ENCODE measurements at regions not wholly inside any gene's neighbourhood (a gene's known extent, or its start where the extent isn't known, plus 50 kb on each side); places are given as distances from the start of the nearest gene placed in this dataset.
"Not testable (repeated sequence)": the region's sequence is repeated elsewhere in the genome, so short reads cannot be mapped to it uniquely, and the experiment has no call there.

DNA sequence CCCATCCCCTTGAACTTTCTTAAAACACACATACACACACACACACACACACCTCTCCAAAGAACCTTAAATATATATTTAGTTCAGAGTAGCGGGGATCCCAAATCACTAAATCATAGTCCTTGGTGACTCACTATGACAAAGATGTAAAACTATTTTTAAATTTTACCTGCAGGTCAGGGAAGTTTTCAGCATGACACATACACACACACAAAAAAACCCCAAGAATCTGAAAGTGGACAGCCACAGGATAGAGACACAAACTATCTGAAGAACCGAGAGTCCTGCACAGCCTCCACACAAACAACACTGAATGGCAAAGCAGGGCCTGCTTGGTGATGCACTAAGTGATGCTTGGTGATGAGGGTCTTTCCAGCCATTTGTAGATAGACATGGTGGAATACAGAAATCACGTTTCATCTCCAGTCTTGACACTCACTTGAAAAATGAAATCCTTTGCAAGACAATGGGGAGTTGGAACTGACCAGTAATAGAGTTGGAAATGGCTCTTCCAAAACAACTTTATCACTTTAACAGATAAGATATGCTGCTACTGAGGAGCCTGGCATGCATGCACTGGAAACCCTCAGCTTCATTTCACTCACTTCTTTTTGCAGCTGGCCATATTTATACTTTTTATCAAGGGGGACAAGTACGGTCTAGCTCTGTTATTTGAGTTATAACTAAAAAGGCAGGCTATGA, 307.3 kb downstream of the RAPGEF2 start:
- Histone ChIP-seq H3K27me3 (ENCODE audit: insufficient read depth, low read length) (no peaks in the 10 kb centered on the region), H3K4me3 (ENCODE audit: low read depth, low read length) (no peak overlapping the region), H3K36me3 (ENCODE audit: insufficient read depth, low read length) (no peaks in the 10 kb centered on the region), H3K4me1 (ENCODE audit: control insufficient read depth, insufficient read depth, low read length, unreplicated experiment) (peaks cover 7% of the 10 kb centered on the region), H2AFZ (ENCODE audit: low read length, unreplicated experiment) (no peak overlapping the region), H3K27ac (ENCODE audit: low read depth, low read length) (no peak overlapping the region), H3K79me2 (ENCODE audit: control insufficient read depth, insufficient read depth, low read length, unreplicated experiment) (no peaks in the 10 kb centered on the region)

DNA sequence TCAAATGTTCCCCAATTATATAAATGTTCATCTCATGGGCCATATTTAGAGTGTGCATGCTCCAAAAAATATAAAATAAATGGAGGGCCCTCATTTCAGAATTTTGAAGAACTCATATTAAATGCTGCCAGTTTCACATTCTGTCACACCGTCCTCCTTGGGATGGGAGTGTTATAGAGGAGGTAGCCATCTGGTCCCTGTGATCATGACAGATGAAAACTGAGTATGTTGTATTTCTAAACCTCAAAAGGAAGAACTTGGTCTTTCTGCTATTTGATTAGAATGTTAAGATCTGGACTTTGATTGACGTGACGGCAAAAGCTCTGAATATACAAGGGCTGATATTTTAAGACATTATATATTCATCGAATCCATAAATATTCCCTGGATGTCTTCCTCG, 308.0 kb downstream of the RAPGEF2 start:
- Histone ChIP-seq H3K27ac (ENCODE audit: low read depth, low read length) (no peak overlapping the region), H3K4me3 (ENCODE audit: low read depth, low read length) (no peak overlapping the region), H3K27me3 (ENCODE audit: insufficient read depth, low read length) (no peaks in the 10 kb centered on the region), H3K4me1 (ENCODE audit: control insufficient read depth, insufficient read depth, low read length, unreplicated experiment) (peaks cover 7% of the 10 kb centered on the region), H3K79me2 (ENCODE audit: control insufficient read depth, insufficient read depth, low read length, unreplicated experiment) (no peaks in the 10 kb centered on the region), H3K36me3 (ENCODE audit: insufficient read depth, low read length) (no peaks in the 10 kb centered on the region), H2AFZ (ENCODE audit: low read length, unreplicated experiment) (no peak overlapping the region)

DNA sequence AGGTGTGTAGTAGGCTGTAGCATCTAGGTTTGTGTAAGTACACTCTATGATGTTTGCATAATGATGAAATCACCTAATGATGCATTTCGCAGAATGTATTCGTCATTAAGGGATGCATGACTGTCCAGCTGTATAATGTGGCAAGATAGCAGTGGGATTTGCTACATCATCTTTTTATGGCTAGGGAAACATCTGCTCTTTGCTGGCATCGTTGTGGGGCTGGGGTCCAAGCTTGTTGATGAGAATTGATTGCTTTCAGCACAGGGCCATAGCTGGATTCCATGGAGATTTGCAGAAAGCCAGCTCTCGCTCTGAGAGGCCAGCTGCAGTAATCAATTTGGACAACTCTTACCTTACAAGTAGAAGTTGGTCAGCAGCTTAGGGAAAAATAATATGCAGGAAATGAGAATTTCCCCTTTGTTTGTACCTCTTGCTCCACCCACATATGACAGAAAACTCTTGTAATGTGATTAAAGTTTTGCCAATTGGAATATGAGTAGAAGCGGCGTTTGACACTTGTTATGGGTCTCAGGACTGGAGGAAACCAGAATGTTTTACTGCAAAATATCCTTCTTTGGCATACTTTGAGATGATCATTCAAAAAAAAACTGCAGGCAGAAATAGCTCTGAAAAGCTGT, 310.5 kb downstream of the RAPGEF2 start:
- Histone ChIP-seq H2AFZ (ENCODE audit: low read length, unreplicated experiment) (no peak overlapping the region), H3K4me3 (ENCODE audit: low read depth, low read length) (no peak overlapping the region), H3K79me2 (ENCODE audit: control insufficient read depth, insufficient read depth, low read length, unreplicated experiment) (no peaks in the 10 kb centered on the region), H3K27ac (ENCODE audit: low read depth, low read length) (no peak overlapping the region), H3K27me3 (ENCODE audit: insufficient read depth, low read length) (no peaks in the 10 kb centered on the region), H3K4me1 (ENCODE audit: control insufficient read depth, insufficient read depth, low read length, unreplicated experiment) (peaks cover 19% of the 10 kb centered on the region), H3K36me3 (ENCODE audit: insufficient read depth, low read length) (no peaks in the 10 kb centered on the region)

DNA sequence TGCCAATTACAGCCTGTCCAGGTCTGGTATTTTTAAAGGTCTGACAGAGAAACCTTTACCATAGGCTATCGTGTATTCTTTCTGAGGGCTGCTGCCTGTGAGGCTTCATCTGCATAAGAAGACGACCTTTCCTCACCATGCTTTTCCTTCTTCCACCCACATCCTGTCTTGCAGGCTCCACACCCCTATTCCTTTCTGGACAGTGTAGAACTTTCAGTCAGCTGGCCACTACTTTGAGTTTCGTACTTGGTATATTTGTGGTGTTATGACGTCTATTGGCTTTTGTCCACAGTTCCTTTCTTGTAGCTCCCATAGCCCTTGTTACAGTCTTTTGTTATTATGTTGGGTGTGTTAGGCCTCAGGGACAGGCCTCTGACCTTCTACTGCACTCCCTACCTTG, 311.4 kb downstream of the RAPGEF2 start:
- Histone ChIP-seq H3K4me1 (ENCODE audit: control insufficient read depth, insufficient read depth, low read length, unreplicated experiment) (peaks cover 22% of the 10 kb centered on the region), H3K4me3 (ENCODE audit: low read depth, low read length) (no peak overlapping the region), H3K27me3 (ENCODE audit: insufficient read depth, low read length) (no peaks in the 10 kb centered on the region), H3K79me2 (ENCODE audit: control insufficient read depth, insufficient read depth, low read length, unreplicated experiment) (no peaks in the 10 kb centered on the region), H2AFZ (ENCODE audit: low read length, unreplicated experiment) (no peak overlapping the region), H3K27ac (ENCODE audit: low read depth, low read length) (no peak overlapping the region), H3K36me3 (ENCODE audit: insufficient read depth, low read length) (no peaks in the 10 kb centered on the region)

DNA sequence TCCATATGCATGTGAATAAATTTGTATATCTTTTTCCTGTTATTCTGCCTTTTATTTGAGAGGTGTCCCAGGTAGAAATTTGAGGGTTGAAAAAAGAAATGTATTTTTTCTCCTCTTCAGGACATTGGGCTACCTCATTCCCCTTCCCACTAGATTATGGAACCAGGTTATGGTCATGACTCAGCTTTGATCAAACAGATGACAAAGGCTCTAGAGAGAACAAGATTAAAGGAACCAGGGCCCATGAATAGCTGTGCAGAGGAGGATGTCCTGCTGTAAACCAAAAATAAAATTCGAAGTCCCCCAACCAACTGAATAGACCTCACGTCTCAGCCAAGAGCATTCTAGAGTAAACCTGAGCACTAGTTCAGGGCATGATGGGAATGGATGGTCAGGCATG, 313.2 kb downstream of the RAPGEF2 start:
- peaks cover 15% of the 10 kb centered on the region for H3K4me1 ChIP-seq (ENCODE audit: control insufficient read depth, insufficient read depth, low read length, unreplicated experiment)
- no peak overlapping the region for H3K27ac ChIP-seq (ENCODE audit: low read depth, low read length)
- H3K79me2 ChIP-seq (ENCODE audit: control insufficient read depth, insufficient read depth, low read length, unreplicated experiment): no peaks in the 10 kb centered on the region
- no peak overlapping the region for H3K4me3 ChIP-seq (ENCODE audit: low read depth, low read length)
- no peaks in the 10 kb centered on the region for H3K27me3 ChIP-seq (ENCODE audit: insufficient read depth, low read length)
- H2AFZ ChIP-seq (ENCODE audit: low read length, unreplicated experiment): no peak overlapping the region
- no peaks in the 10 kb centered on the region for H3K36me3 ChIP-seq (ENCODE audit: insufficient read depth, low read length)

DNA sequence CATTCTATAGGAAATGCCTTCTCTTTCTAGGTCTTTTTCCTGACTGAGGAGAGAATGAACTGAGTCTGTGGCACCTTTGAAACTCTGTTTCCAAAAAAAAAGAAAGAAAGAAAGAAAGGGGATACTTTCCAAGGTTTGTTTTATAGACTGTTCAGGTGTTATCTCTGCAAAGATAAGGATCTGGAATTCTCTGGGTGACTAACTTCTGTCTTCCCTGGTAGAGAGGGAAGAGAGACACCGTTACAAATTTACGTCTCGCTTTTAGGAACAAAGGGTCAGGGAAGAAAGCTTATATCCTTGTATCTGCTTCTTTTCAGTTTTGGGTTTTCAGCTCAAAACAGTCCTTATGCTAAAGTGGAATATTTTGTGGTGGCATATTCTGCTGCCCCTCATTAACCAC, 314.1 kb downstream of the RAPGEF2 start:
- no peak overlapping the region for H3K27ac ChIP-seq (ENCODE audit: low read depth, low read length)
- H2AFZ ChIP-seq (ENCODE audit: low read length, unreplicated experiment): no peak overlapping the region
- H3K4me3 ChIP-seq (ENCODE audit: low read depth, low read length): no peak overlapping the region
- no peaks in the 10 kb centered on the region for H3K36me3 ChIP-seq (ENCODE audit: insufficient read depth, low read length)
- no peaks in the 10 kb centered on the region for H3K79me2 ChIP-seq (ENCODE audit: control insufficient read depth, insufficient read depth, low read length, unreplicated experiment)
- H3K4me1 ChIP-seq (ENCODE audit: control insufficient read depth, insufficient read depth, low read length, unreplicated experiment): peaks cover 15% of the 10 kb centered on the region
- H3K27me3 ChIP-seq (ENCODE audit: insufficient read depth, low read length): no peaks in the 10 kb centered on the region

DNA sequence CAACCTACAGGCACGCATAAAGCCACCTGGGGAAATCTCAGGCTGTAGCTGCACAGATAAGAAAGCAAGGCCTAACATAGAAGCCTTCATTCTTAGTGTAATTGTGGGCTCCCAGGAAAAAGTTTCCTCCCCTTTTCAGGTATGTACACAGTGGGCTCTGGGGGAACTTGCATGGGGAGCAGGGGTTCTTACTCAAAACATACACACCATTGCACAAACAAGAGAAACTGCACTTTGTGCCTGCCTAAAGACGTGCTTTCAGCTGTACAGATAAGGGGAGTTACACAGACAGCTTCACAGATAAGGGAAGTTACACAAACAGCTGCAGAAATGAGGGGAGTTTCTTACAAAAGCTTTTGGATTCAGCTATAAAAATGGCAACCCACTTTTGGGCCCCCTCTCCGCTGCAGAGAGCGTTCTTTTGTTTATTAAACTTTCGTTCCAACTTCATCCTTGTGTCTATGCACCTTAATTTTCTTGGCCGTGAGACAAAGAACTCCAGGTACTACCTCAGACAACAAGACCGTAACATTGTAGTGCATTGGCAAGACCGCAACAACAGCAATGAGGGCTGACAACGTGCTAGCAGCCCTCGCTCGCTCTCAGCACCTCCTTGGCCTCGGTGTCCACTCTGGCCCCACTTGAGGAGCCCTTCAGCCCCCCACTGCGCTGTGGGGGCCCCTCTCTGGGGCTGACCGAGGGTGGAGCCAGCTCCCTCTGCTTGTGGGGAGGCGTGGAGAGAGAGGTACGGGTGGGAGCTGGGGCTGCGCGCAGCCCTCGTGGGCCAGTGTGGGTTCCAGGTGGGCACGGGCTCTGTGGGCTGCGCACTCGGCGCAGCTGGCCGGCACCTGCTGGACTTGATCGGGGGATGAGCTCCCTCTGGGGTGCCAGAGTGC, 317.5 kb downstream of the RAPGEF2 start:
- H3K36me3 ChIP-seq (ENCODE audit: insufficient read depth, low read length): no peaks in the 10 kb centered on the region
- H3K79me2 ChIP-seq (ENCODE audit: control insufficient read depth, insufficient read depth, low read length, unreplicated experiment): no peaks in the 10 kb centered on the region
- no peak overlapping the region for H3K4me3 ChIP-seq (ENCODE audit: low read depth, low read length)
- no peak overlapping the region for H3K27ac ChIP-seq (ENCODE audit: low read depth, low read length)
- H2AFZ ChIP-seq (ENCODE audit: low read length, unreplicated experiment): no peak overlapping the region
- peaks cover 15% of the 10 kb centered on the region for H3K4me1 ChIP-seq (ENCODE audit: control insufficient read depth, insufficient read depth, low read length, unreplicated experiment)
- no peaks in the 10 kb centered on the region for H3K27me3 ChIP-seq (ENCODE audit: insufficient read depth, low read length)

DNA sequence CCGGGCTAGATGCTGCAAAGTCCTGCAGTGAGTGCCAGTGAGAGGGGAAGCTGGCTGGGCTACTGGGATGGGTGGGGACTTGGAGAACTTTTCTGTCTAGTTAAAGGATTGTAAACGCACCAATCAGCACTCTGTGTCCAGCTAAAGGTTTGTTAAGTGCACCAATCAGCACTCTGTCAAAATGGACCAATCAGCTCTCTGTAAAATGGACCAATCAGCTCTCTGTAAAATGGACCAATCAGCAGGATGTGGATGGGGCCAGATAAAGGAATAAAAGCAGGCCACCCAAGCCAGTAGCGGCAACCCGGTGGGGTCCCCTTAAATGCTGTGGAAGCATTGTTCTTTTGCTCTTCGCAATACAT, 318.2 kb downstream of the RAPGEF2 start:
- H2AFZ ChIP-seq (ENCODE audit: low read length, unreplicated experiment); H3K4me3 ChIP-seq (ENCODE audit: low read depth, low read length); H3K27me3 ChIP-seq (ENCODE audit: insufficient read depth, low read length); H3K79me2 ChIP-seq (ENCODE audit: control insufficient read depth, insufficient read depth, low read length, unreplicated experiment); H3K27ac ChIP-seq (ENCODE audit: low read depth, low read length); H3K36me3 ChIP-seq (ENCODE audit: insufficient read depth, low read length): not testable (repeated sequence)
- H3K4me1 ChIP-seq (ENCODE audit: control insufficient read depth, insufficient read depth, low read length, unreplicated experiment): peaks cover 15% of the 10 kb centered on the region

DNA sequence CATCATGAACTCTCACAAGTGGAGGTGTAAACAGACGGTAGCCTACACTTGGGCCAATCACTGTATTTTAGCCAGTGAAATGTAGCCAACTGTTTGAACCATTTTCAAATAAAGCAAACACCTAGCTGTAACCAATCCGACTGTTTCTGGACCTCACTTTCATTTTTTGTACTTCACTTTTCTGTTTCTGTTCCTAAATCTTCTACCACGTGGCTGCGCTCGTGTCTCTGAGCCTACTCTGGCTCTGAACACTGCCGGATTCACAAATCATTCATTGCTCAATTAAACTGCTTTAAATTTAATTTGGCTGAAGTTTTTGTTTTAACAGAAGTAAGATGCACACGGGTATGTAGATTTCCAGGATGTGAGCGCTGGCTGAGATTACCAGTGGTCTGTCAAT, 319.1 kb downstream of the RAPGEF2 start:
- Histone ChIP-seq H3K27me3 (ENCODE audit: insufficient read depth, low read length) (no peaks in the 10 kb centered on the region), H3K4me3 (ENCODE audit: low read depth, low read length) (no peak overlapping the region), H3K27ac (ENCODE audit: low read depth, low read length) (no peak overlapping the region), H3K4me1 (ENCODE audit: control insufficient read depth, insufficient read depth, low read length, unreplicated experiment) (peaks cover 15% of the 10 kb centered on the region), H3K36me3 (ENCODE audit: insufficient read depth, low read length) (no peaks in the 10 kb centered on the region), H2AFZ (ENCODE audit: low read length, unreplicated experiment) (no peak overlapping the region), H3K79me2 (ENCODE audit: control insufficient read depth, insufficient read depth, low read length, unreplicated experiment) (no peaks in the 10 kb centered on the region)

DNA sequence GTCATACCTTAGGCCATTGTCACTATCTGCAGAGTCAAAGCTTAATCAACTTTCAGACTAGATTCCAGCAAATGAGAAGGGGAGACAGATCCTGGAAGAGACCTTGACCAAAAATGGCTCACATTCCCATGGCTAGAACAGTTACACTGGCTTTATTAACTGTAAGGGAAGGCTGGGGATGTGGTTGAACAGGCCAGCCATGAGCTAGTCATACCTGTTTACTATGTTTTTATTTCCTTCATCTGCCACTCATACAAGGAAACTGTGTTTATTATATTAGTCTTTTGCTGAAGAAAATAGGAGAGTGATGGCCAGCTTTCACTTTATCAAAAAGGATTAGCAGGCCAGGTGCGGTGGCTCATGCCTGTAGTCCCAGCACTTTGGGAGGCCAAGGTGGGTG, 319.7 kb downstream of the RAPGEF2 start:
- Histone ChIP-seq H2AFZ (ENCODE audit: low read length, unreplicated experiment) (no peak overlapping the region), H3K27me3 (ENCODE audit: insufficient read depth, low read length) (no peaks in the 10 kb centered on the region), H3K4me3 (ENCODE audit: low read depth, low read length) (no peak overlapping the region), H3K79me2 (ENCODE audit: control insufficient read depth, insufficient read depth, low read length, unreplicated experiment) (no peaks in the 10 kb centered on the region), H3K4me1 (ENCODE audit: control insufficient read depth, insufficient read depth, low read length, unreplicated experiment) (peaks cover 10% of the 10 kb centered on the region), H3K27ac (ENCODE audit: low read depth, low read length) (no peak overlapping the region), H3K36me3 (ENCODE audit: insufficient read depth, low read length) (no peaks in the 10 kb centered on the region)

Measured in ACC112 (cell line).